Astrocyte (in vitro differentiated cells and primary cell): ENCODE measurements at regions not wholly inside any gene's neighbourhood (a gene's known extent, or its start where the extent isn't known, plus 50 kb on each side); places are given as distances from the start of the nearest gene placed in this dataset.

Experiments
- DNase-seq: peaks from one replicate; pipeline ENCODE4 v3.0.0-alpha.2; 2010; ENCODE audit warnings: low read depth
- FAIRE-seq: peaks from 2 replicates; lab custom pipeline; 2011; peaks lifted over from hg19 to GRCh38; lab: Jason Lieb, UNC
- H2AFZ ChIP-seq: 2 replicates; pipeline ENCODE4 v1.6.0; 2012; ENCODE audit warnings: low read depth, low read length, inconsistent platforms
- H3K27ac ChIP-seq: 2 replicates; pipeline ENCODE4 v1.5.1; 2011; ENCODE audit warnings: low read depth, low read length, inconsistent platforms
- H3K27me3 ChIP-seq: 2 replicates; pipeline ENCODE4 v1.6.0; 2011; ENCODE audit warnings: low read length, inconsistent platforms; ENCODE audit not compliant: insufficient read depth
- H3K36me3 ChIP-seq: 2 replicates; pipeline ENCODE4 v1.5.1; 2011; ENCODE audit warnings: low read length, inconsistent platforms; ENCODE audit not compliant: insufficient read depth
- H3K4me1 ChIP-seq: 2 replicates; pipeline ENCODE4 v1.5.1; 2011; ENCODE audit warnings: low read length, inconsistent platforms; ENCODE audit not compliant: insufficient read depth
- H3K4me2 ChIP-seq: 2 replicates; pipeline ENCODE4 v1.6.0; 2012; ENCODE audit warnings: low read length, inconsistent platforms
- H3K4me3 ChIP-seq: 2 replicates; pipeline ENCODE4 v1.5.1; 2011; ENCODE audit warnings: low read depth, mild to moderate bottlenecking, low read length, inconsistent platforms; ENCODE audit not compliant: insufficient read depth
- H3K79me2 ChIP-seq: 2 replicates; pipeline ENCODE4 v1.6.0; 2012; ENCODE audit warnings: mild to moderate bottlenecking, low read length, inconsistent platforms; ENCODE audit not compliant: insufficient read depth
- H3K9ac ChIP-seq: 2 replicates; pipeline ENCODE4 v1.6.0; 2012; ENCODE audit warnings: mild to moderate bottlenecking, low read length, inconsistent platforms
- H3K9me3 ChIP-seq: 2 replicates; pipeline ENCODE4 v1.5.1; 2012; ENCODE audit warnings: low read depth, mild to moderate bottlenecking, low read length, inconsistent platforms; ENCODE audit not compliant: insufficient read depth
- H4K20me1 ChIP-seq: 2 replicates; pipeline ENCODE4 v1.6.0; 2012; ENCODE audit warnings: low read length, inconsistent platforms; ENCODE audit not compliant: insufficient read depth
- H3K27ac Mint-ChIP-seq: one replicate; pipeline ENCODE4 v1.8.0; 2021; ENCODE audit warnings: mild to moderate bottlenecking, mixed read lengths; ENCODE audit not compliant: unreplicated experiment
- H3K27me3 Mint-ChIP-seq: one replicate; pipeline ENCODE4 v1.8.0; 2021; ENCODE audit warnings: low read depth, mixed read lengths; ENCODE audit not compliant: unreplicated experiment
- H3K36me3 Mint-ChIP-seq: one replicate; pipeline ENCODE4 v1.8.0; 2021; ENCODE audit warnings: low read depth, mixed read lengths; ENCODE audit not compliant: unreplicated experiment
- H3K4me1 Mint-ChIP-seq: one replicate; pipeline ENCODE4 v1.8.0; 2021; ENCODE audit warnings: low read depth, mixed read lengths; ENCODE audit not compliant: unreplicated experiment
- H3K4me3 Mint-ChIP-seq: one replicate; pipeline ENCODE4 v1.8.0; 2021; ENCODE audit warnings: mild to moderate bottlenecking, moderate library complexity, mixed read lengths; ENCODE audit not compliant: unreplicated experiment
- H3K9me3 Mint-ChIP-seq: one replicate; pipeline ENCODE4 v1.8.0; 2021; ENCODE audit warnings: mild to moderate bottlenecking, mixed read lengths; ENCODE audit not compliant: unreplicated experiment
- CTCF ChIP-seq: IDR thresholded peaks from 2 replicates; pipeline ENCODE4 v1.5.1; 2011; ENCODE audit warnings: low read depth, mild to moderate bottlenecking, inconsistent platforms, low read length, moderate library complexity; ENCODE audit not compliant: insufficient read depth
- EZH2 ChIP-seq: IDR thresholded peaks from 2 replicates; pipeline ENCODE4 v1.6.1; 2012; ENCODE audit warnings: mild to moderate bottlenecking, low read length, inconsistent platforms; ENCODE audit not compliant: insufficient read depth

GRCh38 chr20:53657279-53657678 is 63.6 kb upstream of the ZNF217 start:
- Mint-ChIP-seq H3K4me3 (no peak overlapping the region), H3K4me1 (peaks cover 25% of the 10 kb centered on the region), H3K36me3 (no peaks in the 10 kb centered on the region), H3K9me3 (no peaks in the 10 kb centered on the region), H3K27me3 (no peaks in the 10 kb centered on the region), H3K27ac (peak overlapping the region; percentile 5)
- FAIRE-seq (no peak), DNase-seq (no peak)
- Histone ChIP-seq H3K79me2 (no peaks in the 10 kb centered on the region), H4K20me1 (no peaks in the 10 kb centered on the region), H3K27me3 (no peaks in the 10 kb centered on the region), H3K9me3 (no peaks in the 10 kb centered on the region), H3K36me3 (no peaks in the 10 kb centered on the region), H3K4me2 (no peak overlapping the region), H2AFZ (no peak overlapping the region), H3K27ac (no peak overlapping the region), H3K9ac (no peak overlapping the region), H3K4me3 (no peak overlapping the region), H3K4me1 (peaks cover 14% of the 10 kb centered on the region)
- TF ChIP-seq CTCF = no peak
- no peak for TF ChIP-seq EZH2

GRCh38 chr20:53656293-53657202 is 62.9 kb upstream of the ZNF217 start:
- H3K4me1 Mint-ChIP-seq = peaks cover 29% of the 10 kb centered on the region
- H3K4me3 Mint-ChIP-seq = no peak overlapping the region
- Histone ChIP-seq H3K4me2 (peak overlapping the region; percentile 28), H4K20me1 (no peaks in the 10 kb centered on the region), H3K4me1 (peaks cover 14% of the 10 kb centered on the region), H3K4me3 (no peak overlapping the region), H2AFZ (peak overlapping the region; percentile 3), H3K27ac (peak overlapping the region; percentile 14), H3K79me2 (no peaks in the 10 kb centered on the region), H3K9ac (peak overlapping the region; percentile 1), H3K9me3 (no peaks in the 10 kb centered on the region), H3K27me3 (no peaks in the 10 kb centered on the region), H3K36me3 (no peaks in the 10 kb centered on the region)
- DNase-seq (peak; percentile 81), FAIRE-seq (no peak)
- H3K27me3 Mint-ChIP-seq = no peaks in the 10 kb centered on the region
- no peak for TF ChIP-seq EZH2
- no peak for TF ChIP-seq CTCF
- H3K27ac Mint-ChIP-seq = peak overlapping the region; percentile 5
- H3K9me3 Mint-ChIP-seq = no peaks in the 10 kb centered on the region
- no peaks in the 10 kb centered on the region for H3K36me3 Mint-ChIP-seq
